ENCODE measurements at regions not wholly inside any gene's neighbourhood (a gene's known extent, or its start where the extent isn't known, plus 50 kb on each side); places are given as distances from the start of the nearest gene placed in this dataset.

- no peak for TF ChIP-seq CTCF (IDR thresholded peaks at IDR 0.05)
- no peak for TF ChIP-seq POLR2A (IDR thresholded peaks at IDR 0.05)
Observed at GRCh38 chr3:177615015-177615414, 417.7 kb upstream of the TBL1XR1 start.

Data from adrenal gland (tissue), 5 donors.